HT1080 (cell line): ENCODE measurements at regions not wholly inside any gene's neighbourhood (a gene's known extent, or its start where the extent isn't known, plus 50 kb on each side); places are given as distances from the start of the nearest gene placed in this dataset.
A peak's percentile ranks its signal among the peaks of the same experiment; 100 is the strongest.
"Not testable (repeated sequence)": the region's sequence is repeated elsewhere in the genome, so short reads cannot be mapped to it uniquely, and the experiment has no call there.

ENCODE experiments used
- DNase-seq: peaks from one replicate; pipeline ENCODE4 v3.0.0-alpha.2; 2015; ENCODE audit warnings: low read depth

- no peak for DNase-seq
These were observed 733.5 kb upstream of the MMS22L start for GRCh38 chr6:98016565-98016964.

- DNase-seq = no peak
These were observed 737.2 kb upstream of the MMS22L start for GRCh38 chr6:98020222-98020621.

GRCh38 chr6:98024359-98024758 is 741.3 kb upstream of the MMS22L start:
- no peak for DNase-seq

GRCh38 chr6:98027898-98028297 is 744.9 kb upstream of the MMS22L start:
- DNase-seq = no peak

GRCh38 chr6:98033617-98034016 is 750.6 kb upstream of the MMS22L start:
- no peak for DNase-seq

GRCh38 chr6:98036344-98036923 is 753.4 kb upstream of the MMS22L start:
- no peak for DNase-seq

GRCh38 chr6:98037571-98037970 is 754.6 kb upstream of the MMS22L start:
- no peak for DNase-seq

GRCh38 chr6:98039443-98039842 is 756.4 kb upstream of the MMS22L start:
- DNase-seq = no peak

GRCh38 chr6:98039904-98040607 is 757.0 kb upstream of the MMS22L start:
- DNase-seq = no peak

GRCh38 chr6:98041056-98041455 is 758.0 kb upstream of the MMS22L start:
- DNase-seq = no peak

GRCh38 chr6:98041921-98042320 is 758.9 kb upstream of the MMS22L start:
- no peak for DNase-seq

- no peak for DNase-seq
These were observed 761.1 kb upstream of the MMS22L start for GRCh38 chr6:98044151-98044561.

- DNase-seq = no peak
These were observed 761.9 kb upstream of the MMS22L start for GRCh38 chr6:98044791-98045470.

- DNase-seq = no peak
These were observed 764.1 kb upstream of the MMS22L start for GRCh38 chr6:98047164-98047563.

- no peak for DNase-seq
These were observed 764.9 kb upstream of the MMS22L start for GRCh38 chr6:98047871-98048270.

GRCh38 chr6:98054453-98054852 is 771.4 kb upstream of the MMS22L start:
- peak; percentile 14 for DNase-seq

- no peak for DNase-seq
These were observed 773.9 kb upstream of the MMS22L start for GRCh38 chr6:98056955-98057354.

- DNase-seq = no peak
These were observed 767.0 kb upstream of the POU3F2 start for GRCh38 chr6:98067375-98067774.

- DNase-seq = not testable (repeated sequence)
These were observed 745.8 kb upstream of the POU3F2 start for GRCh38 chr6:98088537-98088936.

GRCh38 chr6:98092331-98092730 is 742.0 kb upstream of the POU3F2 start:
- DNase-seq = no peak

GRCh38 chr6:98094696-98095095 is 739.7 kb upstream of the POU3F2 start:
- peak; percentile 36 for DNase-seq

- DNase-seq = peak; percentile 15
These were observed 726.6 kb upstream of the POU3F2 start for GRCh38 chr6:98107801-98108200.

- no peak for DNase-seq
These were observed 717.9 kb upstream of the POU3F2 start for GRCh38 chr6:98116455-98116854.
